Fibroblast of skin of left biceps (primary cell): ENCODE measurements at regions not wholly inside any gene's neighbourhood (a gene's known extent, or its start where the extent isn't known, plus 50 kb on each side); places are given as distances from the start of the nearest gene placed in this dataset.
A peak's percentile ranks its signal among the peaks of the same experiment; 100 is the strongest.

Source experiments
- DNase-seq, 2 experiments: peaks; one replicate each; pipeline ENCODE4 v3.0.0-alpha.2; 2013; ENCODE audit warnings: low read depth in 2 of 2

GRCh38 chr11:92477686-92478085 lies 253.1 kb downstream of the FAT3 start:
- no peak for DNase-seq

GRCh38 chr11:92480499-92480898 lies 255.9 kb downstream of the FAT3 start:
- peak; percentile 10 for DNase-seq

- no peak for DNase-seq
Observed at GRCh38 chr11:92482492-92483060, 258.0 kb downstream of the FAT3 start.

GRCh38 chr11:92484570-92484969 lies 260.0 kb downstream of the FAT3 start:
- no peak for DNase-seq

- DNase-seq = no peak
Observed at GRCh38 chr11:92489826-92490399, 265.3 kb downstream of the FAT3 start.

- no peak for DNase-seq
Observed at GRCh38 chr11:92492372-92492771, 267.8 kb downstream of the FAT3 start.

GRCh38 chr11:92495107-92495793 lies 270.6 kb downstream of the FAT3 start:
- DNase-seq = no peak

- peak; percentile 13 to 21 for DNase-seq
Observed at GRCh38 chr11:92500453-92500852, 275.8 kb downstream of the FAT3 start.

GRCh38 chr11:92501066-92501739 lies 276.6 kb downstream of the FAT3 start:
- DNase-seq = no peak

GRCh38 chr11:92504004-92504403 lies 279.4 kb downstream of the FAT3 start:
- DNase-seq = no peak

GRCh38 chr11:92504534-92504933 lies 279.9 kb downstream of the FAT3 start:
- no peak for DNase-seq

GRCh38 chr11:92505689-92506088 lies 281.1 kb downstream of the FAT3 start:
- no peak for DNase-seq

GRCh38 chr11:92506809-92507336 lies 282.3 kb downstream of the FAT3 start:
- DNase-seq = no peak

GRCh38 chr11:92510591-92510990 lies 286.0 kb downstream of the FAT3 start:
- DNase-seq = no peak

- DNase-seq = no peak
Observed at GRCh38 chr11:92511522-92512203, 287.0 kb downstream of the FAT3 start.

GRCh38 chr11:92512204-92512569 lies 287.6 kb downstream of the FAT3 start:
- no peak for DNase-seq

GRCh38 chr11:92523611-92524010 lies 299.0 kb downstream of the FAT3 start:
- no peak for DNase-seq

GRCh38 chr11:92524542-92524941 lies 299.9 kb downstream of the FAT3 start:
- no peak for DNase-seq

GRCh38 chr11:92527467-92527866 lies 302.8 kb downstream of the FAT3 start:
- DNase-seq = no peak

GRCh38 chr11:92528001-92528400 lies 303.4 kb downstream of the FAT3 start:
- peak; percentile 90 to 93 for DNase-seq

- DNase-seq = no peak
Observed at GRCh38 chr11:92531065-92531739, 306.6 kb downstream of the FAT3 start.
